NCI-H446 treated with DMSO at 0.1 percent for 48 hours (cell line): ENCODE measurements at regions not wholly inside any gene's neighbourhood (a gene's known extent, or its start where the extent isn't known, plus 50 kb on each side); places are given as distances from the start of the nearest gene placed in this dataset.
"Not testable (repeated sequence)": the region's sequence is repeated elsewhere in the genome, so short reads cannot be mapped to it uniquely, and the experiment has no call there.

Experiments used
- DNase-seq: peaks from one replicate; lab custom pipeline; 2025; lab: John Stamatoyannopoulos, UW

DNA sequence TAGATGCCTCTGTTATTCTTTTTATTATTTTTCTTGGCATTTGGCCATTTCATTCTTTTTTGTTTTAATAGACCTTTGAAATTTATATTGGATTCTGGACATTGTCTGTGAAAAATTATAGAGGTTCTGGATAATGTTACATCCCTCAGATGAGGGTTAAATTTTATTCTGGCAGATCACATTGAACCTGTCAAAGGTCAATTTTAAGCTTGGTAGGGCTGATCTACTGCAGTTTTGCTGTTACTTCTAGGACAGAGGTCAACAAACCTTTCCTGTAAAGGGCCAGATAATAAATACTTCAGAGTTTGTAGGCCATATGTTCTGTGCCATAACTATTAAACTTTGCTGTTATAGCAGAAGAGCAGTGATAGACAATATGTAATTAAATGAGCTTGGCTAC, 318.9 kb upstream of the DPPA4 start:
- DNase-seq = no peak

GRCh38 chr3:109678600-109678999, 341.3 kb upstream of the DPPA4 start:
- no peak for DNase-seq

DNA sequence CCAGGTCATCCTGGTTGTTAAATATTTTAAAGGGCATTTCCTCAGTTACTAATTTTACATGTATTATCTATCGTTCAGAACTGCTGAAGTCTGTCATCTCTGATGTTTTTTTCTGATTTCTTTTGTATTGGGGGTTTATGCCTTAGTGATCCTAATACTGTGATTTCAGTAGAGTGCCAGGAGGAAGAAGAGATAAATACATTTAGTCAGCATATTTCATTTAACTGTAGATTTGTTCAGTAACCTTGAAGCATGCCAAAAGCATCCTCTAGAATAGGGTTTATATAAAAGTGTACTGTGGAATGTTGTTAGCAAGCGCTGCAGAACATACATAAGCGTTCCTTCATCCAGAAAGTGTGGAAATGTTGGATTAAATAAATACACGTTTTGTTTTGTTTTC, 342.3 kb upstream of the DPPA4 start:
- no peak for DNase-seq

DNA sequence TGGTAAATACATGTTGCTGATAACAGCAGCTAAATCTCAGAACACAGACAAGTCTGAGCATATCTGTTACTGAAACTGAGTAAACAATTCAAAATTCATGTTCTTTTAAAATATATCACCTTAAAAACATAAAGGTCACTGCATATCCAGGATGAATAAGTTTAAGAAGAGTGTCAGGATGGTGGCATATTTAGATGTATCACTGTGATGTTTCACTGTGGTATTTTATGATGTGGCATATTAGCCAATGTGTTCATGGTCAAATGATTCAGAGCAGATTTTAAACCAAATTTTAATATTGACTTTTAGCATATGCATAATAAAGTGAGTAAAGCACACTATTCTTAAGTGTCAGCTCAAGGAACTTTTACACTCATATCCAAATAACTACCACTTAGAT, 346.4 kb upstream of the DPPA4 start:
- DNase-seq = no peak

DNA sequence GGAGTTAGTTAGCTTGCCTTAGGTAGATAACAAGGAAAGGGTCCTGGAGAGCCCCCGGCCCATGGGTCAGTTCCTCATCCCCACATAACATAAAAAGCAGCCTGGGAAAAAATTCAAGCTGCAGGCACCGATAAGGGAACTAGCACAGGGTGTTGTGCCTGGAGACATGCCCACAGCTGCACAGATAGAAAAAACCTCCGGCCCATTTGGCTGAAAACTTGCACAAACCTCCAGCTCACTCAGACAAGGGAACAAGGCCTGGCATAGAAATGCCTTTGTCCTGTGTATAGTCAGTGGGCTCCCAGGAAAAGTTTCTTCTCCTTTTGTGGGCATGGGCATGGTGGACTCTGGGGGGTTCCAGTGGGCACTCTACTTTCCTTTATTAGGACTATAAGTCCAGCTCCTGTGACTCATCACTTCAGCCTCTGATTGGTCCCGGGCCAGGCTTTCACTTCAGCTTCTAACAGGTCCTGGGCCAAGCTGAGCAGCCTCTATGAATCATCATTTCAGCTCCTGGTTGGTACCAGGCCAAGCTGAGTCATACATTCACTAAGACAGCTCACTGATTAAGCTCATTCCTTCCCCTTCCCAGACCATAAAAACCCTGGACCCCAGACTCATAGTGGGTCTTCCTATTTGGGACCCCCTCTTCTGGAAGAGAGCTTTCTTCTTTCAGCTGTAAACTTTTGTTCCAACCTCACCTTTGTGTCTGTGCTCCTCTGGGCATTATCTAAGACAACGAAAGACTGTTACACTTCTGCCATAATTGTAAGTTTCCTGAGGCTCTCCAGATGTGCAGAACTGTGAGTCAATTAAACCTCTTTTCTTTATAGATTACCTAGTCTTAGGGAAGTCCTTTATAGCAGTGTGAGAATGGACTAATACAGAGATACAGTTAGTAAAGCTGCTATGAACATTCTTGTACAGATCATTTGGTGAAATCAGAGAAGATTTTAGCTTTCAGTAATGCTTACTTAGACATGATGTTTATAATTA, 348.0 kb upstream of the DPPA4 start:
- DNase-seq = no peak

- no peak for DNase-seq
Observed at GRCh38 chr3:109687626-109688025, 350.3 kb upstream of the DPPA4 start.

DNA sequence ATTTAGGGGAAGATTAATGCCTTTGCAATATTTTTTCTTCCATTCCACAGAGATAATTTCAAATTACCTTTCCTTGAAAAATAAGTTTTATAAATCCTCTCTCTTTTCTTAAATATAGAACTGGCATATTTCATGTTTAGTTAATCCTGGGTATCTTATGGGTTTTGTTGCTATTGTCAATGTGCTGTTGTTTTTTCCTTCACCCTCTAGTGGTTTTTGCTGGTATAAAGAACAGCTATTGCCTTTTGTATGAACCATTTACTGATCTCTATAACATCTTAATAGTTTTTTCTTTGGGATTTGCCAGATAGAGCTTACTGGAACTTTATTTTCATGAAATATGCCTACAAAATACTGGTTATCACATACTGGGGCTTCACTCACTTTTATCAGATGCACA, 359.6 kb upstream of the DPPA4 start:
- no peak for DNase-seq

- no peak for DNase-seq
Observed at GRCh38 chr3:109702252-109702651, 364.9 kb upstream of the DPPA4 start.

DNA sequence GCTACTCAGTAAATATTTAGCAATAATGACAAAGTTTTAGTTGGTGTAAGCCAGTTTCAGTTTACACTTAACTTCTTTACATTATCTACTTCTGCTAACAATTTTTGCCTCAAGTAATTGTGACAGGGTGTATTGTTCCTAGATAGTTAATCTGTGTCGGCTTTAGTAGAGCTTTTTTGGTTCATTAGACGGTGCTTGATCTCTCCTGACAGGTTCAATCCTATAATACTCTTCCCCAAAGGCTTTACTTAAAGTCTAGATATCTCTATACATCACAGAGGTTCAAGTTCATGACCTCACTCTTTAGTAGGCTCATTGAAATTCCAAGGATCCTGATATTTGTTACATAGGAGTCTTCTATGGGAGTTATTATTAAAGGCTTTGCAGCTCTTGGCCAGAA, 365.6 kb upstream of the DPPA4 start:
- no peak for DNase-seq

DNA sequence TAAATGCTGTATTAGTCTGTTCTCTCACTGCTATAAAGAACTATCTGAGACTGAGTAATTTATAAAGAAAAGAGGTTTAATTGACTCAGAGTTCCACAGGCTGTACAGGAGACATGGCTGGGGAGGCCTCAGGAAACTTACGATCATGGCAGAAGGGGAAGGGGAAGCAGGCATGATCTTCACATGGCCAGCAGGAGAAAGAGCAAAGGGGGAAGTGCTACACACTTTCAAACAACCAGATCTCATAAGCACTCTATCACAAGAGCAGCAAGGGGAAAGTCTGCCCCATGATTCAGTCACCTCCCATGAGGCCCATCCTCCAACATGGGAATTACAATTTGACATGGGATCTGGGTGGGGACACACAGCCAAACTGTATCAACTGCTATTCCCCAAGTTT, 367.8 kb upstream of the DPPA4 start:
- not testable (repeated sequence) for DNase-seq

- DNase-seq = no peak
Observed at GRCh38 chr3:109707617-109708016, 370.3 kb upstream of the DPPA4 start.

DNA sequence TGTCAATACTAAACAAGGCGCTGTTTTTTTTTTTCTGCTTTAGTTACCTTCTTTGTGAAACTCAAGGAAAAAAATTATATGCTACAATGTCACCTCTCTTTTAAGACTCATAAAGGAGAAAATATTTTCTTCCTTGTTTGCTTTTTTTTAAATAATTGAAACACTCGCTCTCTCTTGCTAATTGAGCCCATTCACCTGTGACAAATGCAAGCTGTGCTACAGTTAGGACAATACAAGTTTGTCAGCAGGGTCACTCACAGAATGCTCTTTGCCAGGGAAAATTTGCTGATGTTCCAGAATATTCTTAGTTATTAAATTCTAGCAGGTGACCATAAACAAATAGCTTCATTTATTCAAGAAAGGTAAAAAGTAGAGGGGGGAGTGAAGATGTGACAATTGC, 375.9 kb upstream of the DPPA4 start:
- DNase-seq = no peak

- no peak for DNase-seq
Observed at GRCh38 chr3:109715707-109716106, 378.4 kb upstream of the DPPA4 start.

DNA sequence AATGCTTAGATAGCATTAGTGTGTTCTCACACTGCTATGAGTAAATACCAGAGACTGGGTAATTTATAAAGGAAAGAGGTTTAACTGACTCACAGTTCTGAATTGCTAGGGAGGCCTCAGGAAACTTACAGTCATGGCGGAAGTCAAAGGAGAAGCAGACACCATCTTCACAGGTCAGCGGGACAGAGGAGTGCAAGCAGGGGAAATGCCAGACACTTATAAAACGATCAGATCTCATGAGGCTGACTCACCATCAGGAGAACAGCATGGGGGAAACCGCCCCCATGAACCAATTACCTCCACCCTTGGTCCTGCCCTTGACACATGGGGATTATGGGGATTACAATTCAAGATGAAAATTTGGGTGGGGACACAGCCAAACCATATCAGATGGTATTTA, 381.5 kb upstream of the DPPA4 start:
- DNase-seq = no peak

DNA sequence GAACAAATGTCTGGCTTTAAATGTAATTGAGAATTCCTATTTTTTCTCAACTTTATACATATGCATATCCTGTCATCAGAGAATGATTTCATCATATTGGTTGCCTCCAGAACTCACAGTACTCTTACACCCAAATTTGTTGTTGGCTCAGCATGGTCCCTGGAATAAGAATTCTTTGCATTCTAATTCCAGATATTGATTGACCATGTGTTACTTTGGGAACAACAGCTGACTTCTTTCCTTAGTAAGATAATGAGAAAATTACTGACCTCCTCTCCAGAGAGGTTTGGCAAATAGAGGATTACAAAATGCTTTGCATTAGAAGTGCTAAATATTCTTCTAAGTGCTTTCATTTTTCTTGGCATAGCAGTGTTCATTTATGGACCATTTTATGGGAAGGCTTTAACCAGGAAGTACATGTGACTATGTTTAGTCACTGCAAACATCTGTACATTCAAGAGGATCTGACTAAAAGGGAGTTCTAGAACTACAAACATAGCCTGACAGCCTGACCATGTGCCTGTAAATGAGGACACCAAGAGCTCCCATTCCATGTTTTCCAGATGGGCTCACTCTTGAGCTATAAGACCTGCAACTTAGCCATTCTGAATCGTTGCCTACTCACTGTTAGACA, 391.6 kb upstream of the DPPA4 start:
- no peak for DNase-seq

GRCh38 chr3:109731639-109732473, 394.5 kb upstream of the DPPA4 start:
- no peak for DNase-seq

GRCh38 chr3:109743981-109744380, 406.6 kb upstream of the DPPA4 start:
- no peak for DNase-seq

GRCh38 chr3:109772520-109772919, 435.2 kb upstream of the DPPA4 start:
- DNase-seq = no peak

GRCh38 chr3:109774108-109774507, 436.8 kb upstream of the DPPA4 start:
- DNase-seq = no peak

DNA sequence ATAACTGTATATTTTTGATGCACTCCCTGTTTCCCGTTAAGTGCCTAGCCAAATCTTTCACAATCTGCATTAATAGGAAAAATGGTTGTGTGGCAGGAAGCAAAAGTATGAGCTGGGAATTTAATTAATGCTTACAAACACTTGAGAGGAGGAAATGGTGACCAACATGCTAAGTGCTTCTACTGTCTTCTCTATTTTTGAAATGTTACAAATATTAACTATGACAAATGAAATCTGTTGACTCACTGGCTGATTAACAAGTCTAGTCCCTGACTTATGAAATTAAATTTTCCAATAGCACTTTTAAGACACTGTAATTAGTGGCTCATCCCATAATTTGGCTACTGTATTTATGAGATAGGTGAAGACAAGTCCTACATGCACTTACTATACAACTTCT, 446.9 kb upstream of the DPPA4 start:
- DNase-seq = no peak

GRCh38 chr3:109784852-109785631, 447.7 kb upstream of the DPPA4 start:
- no peak for DNase-seq

DNA sequence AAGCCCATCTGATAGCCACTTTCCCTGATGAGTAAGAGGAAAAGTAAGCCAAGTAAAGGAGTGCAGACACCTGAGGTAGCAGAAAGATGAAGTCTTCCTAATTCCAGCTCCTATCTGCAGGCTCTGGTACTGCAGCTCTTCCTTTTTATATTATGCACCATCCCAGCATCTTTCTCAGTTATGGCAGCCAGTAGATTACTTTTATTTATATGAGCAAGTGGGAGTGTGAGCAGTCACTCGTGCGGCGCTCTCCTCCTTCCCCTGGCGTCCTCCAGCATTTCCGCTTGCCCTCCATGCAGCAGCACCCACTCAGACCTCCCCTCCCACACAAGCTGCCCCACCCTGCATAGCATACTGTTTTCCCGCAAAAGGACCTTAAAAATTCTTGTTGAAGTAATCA, 465.9 kb upstream of the DPPA4 start:
- DNase-seq = no peak
